ENCODE measurements at regions not wholly inside any gene's neighbourhood (a gene's known extent, or its start where the extent isn't known, plus 50 kb on each side); places are given as distances from the start of the nearest gene placed in this dataset.

DNA sequence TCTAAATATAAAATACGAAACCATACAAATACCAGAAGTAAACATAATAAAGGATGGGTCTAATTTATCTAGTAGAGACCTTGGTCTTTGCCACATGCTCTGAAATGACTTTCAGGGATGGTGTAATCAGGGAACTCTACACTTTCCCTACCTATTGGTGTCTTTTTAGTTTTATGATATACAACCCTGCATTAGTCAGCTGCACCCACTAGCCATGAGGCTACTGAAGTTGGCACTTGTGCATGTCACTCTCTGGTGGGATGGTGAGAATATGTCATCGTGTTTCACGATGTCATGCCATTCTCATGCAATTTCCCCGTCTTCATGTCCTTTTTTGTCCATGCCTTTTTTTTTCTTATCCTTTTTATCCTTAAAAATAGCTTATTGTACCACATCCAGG, 234.9 kb upstream of the ACTBL2 start:
- TF ChIP-seq POLR2AphosphoS5 (IDR thresholded peaks at IDR 0.05): no peak
- TF ChIP-seq, protein P1, sequence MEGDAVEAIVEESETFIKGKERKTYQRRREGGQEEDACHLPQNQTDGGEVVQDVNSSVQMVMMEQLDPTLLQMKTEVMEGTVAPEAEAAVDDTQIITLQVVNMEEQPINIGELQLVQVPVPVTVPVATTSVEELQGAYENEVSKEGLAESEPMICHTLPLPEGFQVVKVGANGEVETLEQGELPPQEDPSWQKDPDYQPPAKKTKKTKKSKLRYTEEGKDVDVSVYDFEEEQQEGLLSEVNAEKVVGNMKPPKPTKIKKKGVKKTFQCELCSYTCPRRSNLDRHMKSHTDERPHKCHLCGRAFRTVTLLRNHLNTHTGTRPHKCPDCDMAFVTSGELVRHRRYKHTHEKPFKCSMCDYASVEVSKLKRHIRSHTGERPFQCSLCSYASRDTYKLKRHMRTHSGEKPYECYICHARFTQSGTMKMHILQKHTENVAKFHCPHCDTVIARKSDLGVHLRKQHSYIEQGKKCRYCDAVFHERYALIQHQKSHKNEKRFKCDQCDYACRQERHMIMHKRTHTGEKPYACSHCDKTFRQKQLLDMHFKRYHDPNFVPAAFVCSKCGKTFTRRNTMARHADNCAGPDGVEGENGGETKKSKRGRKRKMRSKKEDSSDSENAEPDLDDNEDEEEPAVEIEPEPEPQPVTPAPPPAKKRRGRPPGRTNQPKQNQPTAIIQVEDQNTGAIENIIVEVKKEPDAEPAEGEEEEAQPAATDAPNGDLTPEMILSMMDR (IDR thresholded peaks at IDR 0.05): no peak

Measured in stomach (tissue), 4 donors.